ENCODE measurements at regions not wholly inside any gene's neighbourhood (a gene's known extent, or its start where the extent isn't known, plus 50 kb on each side); places are given as distances from the start of the nearest gene placed in this dataset.
"Not testable (repeated sequence)": the region's sequence is repeated elsewhere in the genome, so short reads cannot be mapped to it uniquely, and the experiment has no call there.

GRCh38 chr15:30755036-30755687 is 129.2 kb downstream of the ARHGAP11B start:
- H3K79me2 ChIP-seq (ENCODE audit: control insufficient read depth, insufficient read depth, low read length); H4K20me1 ChIP-seq (ENCODE audit: control insufficient read depth, insufficient read depth); SMC1A ChIA-PET (ENCODE audit: uncharacterized antibody, unreplicated experiment); BruUV-seq (replicated peaks); RAD21 ChIA-PET (ENCODE audit: unreplicated experiment); H3K27ac ChIP-seq (ENCODE audit: control insufficient read depth, insufficient read depth); CTCF ChIA-PET; H3K4me1 ChIP-seq (ENCODE audit: control insufficient read depth, insufficient read depth, low read length); H3K4me3 ChIP-seq; H3K9ac ChIP-seq (ENCODE audit: control insufficient read depth, insufficient read depth, low read length); H2AFZ ChIP-seq (ENCODE audit: control insufficient read depth, low read depth, low read length); H3K4me2 ChIP-seq (ENCODE audit: control insufficient read depth, insufficient read depth); intact Hi-C loops (cut with micrococcal nuclease; ENCODE audit: unreplicated experiment); H3K27me3 ChIP-seq (replicated peaks in 1 of 2; ENCODE audit: control insufficient read depth in 2 of 2, insufficient read depth in 2 of 2, low read length in 1 of 2); DNase-seq (ENCODE audit: low read depth, low spot score); in situ Hi-C loops (cut with MboI); H3K9me3 ChIP-seq (replicated peaks; ENCODE audit: control insufficient read depth, insufficient read depth, low read length); H3K36me3 ChIP-seq (ENCODE audit: control insufficient read depth in 2 of 2, insufficient read depth in 2 of 2, low read length in 1 of 2); POLR2A ChIA-PET: not testable (repeated sequence)
- 8% methylated on average over 3 of the region's 7 CpGs for WGBS (ENCODE audit: insufficient coverage, insufficient replicate concordance, low lambda C conversion rate, missing lambda C conversion rate)
- TF ChIP-seq RAD21 (IDR thresholded peaks at IDR 0.05; ENCODE audit: insufficient read depth, low read depth, low read length) (peak; percentile 31; the same call in 1 of the 2 replicates), CTCF (IDR thresholded peaks at IDR 0.05 in 2 of 3, conservative IDR thresholded peaks at IDR 0.05 in 1 of 3; ENCODE audit: control insufficient read depth in 2 of 3, extremely low read depth in 1 of 3, insufficient read depth in 1 of 3, low read depth in 3 of 3, low read length in 3 of 3) (peak in 2 of 3 experiments; percentile 4 to 28; a peak in 2 of 6 replicates)
- FAIRE-seq, result peak; percentile 100
- peak; percentile 96 for ATAC-seq

- DNase-seq (ENCODE audit: low read depth, low spot score); H3K9me3 ChIP-seq (replicated peaks; ENCODE audit: control insufficient read depth, insufficient read depth, low read length); POLR2A ChIA-PET; H3K79me2 ChIP-seq (ENCODE audit: control insufficient read depth, insufficient read depth, low read length); H3K36me3 ChIP-seq (ENCODE audit: control insufficient read depth in 2 of 2, insufficient read depth in 2 of 2, low read length in 1 of 2); FAIRE-seq; SMC1A ChIA-PET (ENCODE audit: uncharacterized antibody, unreplicated experiment); CTCF ChIA-PET; intact Hi-C loops (cut with micrococcal nuclease; ENCODE audit: unreplicated experiment); RAD21 ChIA-PET (ENCODE audit: unreplicated experiment); H3K4me3 ChIP-seq; BruUV-seq (replicated peaks); in situ Hi-C loops (cut with MboI); H3K27me3 ChIP-seq (replicated peaks in 1 of 2; ENCODE audit: control insufficient read depth in 2 of 2, insufficient read depth in 2 of 2, low read length in 1 of 2); ATAC-seq; H4K20me1 ChIP-seq (ENCODE audit: control insufficient read depth, insufficient read depth); H3K4me2 ChIP-seq (ENCODE audit: control insufficient read depth, insufficient read depth); H2AFZ ChIP-seq (ENCODE audit: control insufficient read depth, low read depth, low read length); H3K27ac ChIP-seq (ENCODE audit: control insufficient read depth, insufficient read depth); H3K9ac ChIP-seq (ENCODE audit: control insufficient read depth, insufficient read depth, low read length); H3K4me1 ChIP-seq (ENCODE audit: control insufficient read depth, insufficient read depth, low read length): not testable (repeated sequence)
- 98% methylated on average over 5 of the region's 5 CpGs for WGBS (ENCODE audit: insufficient coverage, insufficient replicate concordance, low lambda C conversion rate, missing lambda C conversion rate)
Observed at GRCh38 chr15:30760633-30761032, 134.7 kb downstream of the ARHGAP11B start.

GRCh38 chr15:30761365-30761764 is 135.4 kb downstream of the ARHGAP11B start:
- H3K27ac ChIP-seq (ENCODE audit: control insufficient read depth, insufficient read depth); H3K9me3 ChIP-seq (replicated peaks; ENCODE audit: control insufficient read depth, insufficient read depth, low read length); POLR2A ChIA-PET; in situ Hi-C loops (cut with MboI); H3K9ac ChIP-seq (ENCODE audit: control insufficient read depth, insufficient read depth, low read length); DNase-seq (ENCODE audit: low read depth, low spot score); H3K79me2 ChIP-seq (ENCODE audit: control insufficient read depth, insufficient read depth, low read length); H4K20me1 ChIP-seq (ENCODE audit: control insufficient read depth, insufficient read depth); H3K27me3 ChIP-seq (replicated peaks in 1 of 2; ENCODE audit: control insufficient read depth in 2 of 2, insufficient read depth in 2 of 2, low read length in 1 of 2); H3K4me1 ChIP-seq (ENCODE audit: control insufficient read depth, insufficient read depth, low read length); BruUV-seq (replicated peaks); H3K4me3 ChIP-seq; ATAC-seq; H3K36me3 ChIP-seq (ENCODE audit: control insufficient read depth in 2 of 2, insufficient read depth in 2 of 2, low read length in 1 of 2); RAD21 ChIA-PET (ENCODE audit: unreplicated experiment); H2AFZ ChIP-seq (ENCODE audit: control insufficient read depth, low read depth, low read length); FAIRE-seq; intact Hi-C loops (cut with micrococcal nuclease; ENCODE audit: unreplicated experiment); CTCF ChIA-PET; SMC1A ChIA-PET (ENCODE audit: uncharacterized antibody, unreplicated experiment); H3K4me2 ChIP-seq (ENCODE audit: control insufficient read depth, insufficient read depth): not testable (repeated sequence)
- WGBS (ENCODE audit: insufficient coverage, insufficient replicate concordance, low lambda C conversion rate, missing lambda C conversion rate), result 100% methylated on average over 1 of the region's 4 CpGs
